ENCODE measurements at regions not wholly inside any gene's neighbourhood (a gene's known extent, or its start where the extent isn't known, plus 50 kb on each side); places are given as distances from the start of the nearest gene placed in this dataset.

- Histone ChIP-seq H3K4me1 (replicated peaks in 1 of 4; ENCODE audit: control insufficient read depth in 3 of 4, insufficient read depth in 4 of 4, low read length in 3 of 4) (no peaks in the 10 kb centered on the region), H3K14ac (ENCODE audit: insufficient read length) (no peak overlapping the region), H3K79me2 (ENCODE audit: control insufficient read depth in 1 of 2, insufficient read depth in 2 of 2, low read length in 2 of 2) (no peaks in the 10 kb centered on the region), H3K23ac (ENCODE audit: insufficient read length) (no peak overlapping the region), H3K18ac (ENCODE audit: extremely low read depth, low read length) (no peak overlapping the region), H3K56ac (replicated peaks; ENCODE audit: insufficient read length, low read depth, low read length) (no peak overlapping the region), H3K36me3 (ENCODE audit: control insufficient read depth in 2 of 4, insufficient read depth in 4 of 4, low read length in 3 of 4) (no peaks in the 10 kb centered on the region), H3K27me3 (replicated peaks in 1 of 4; ENCODE audit: control insufficient read depth in 3 of 4, extremely low read depth in 1 of 4, insufficient read depth in 3 of 4, low read length in 3 of 4) (no peaks in the 10 kb centered on the region), H3K4me3 (ENCODE audit: extremely low read depth in 1 of 4, insufficient read depth in 2 of 4, low read depth in 3 of 4, low read length in 4 of 4) (no peak overlapping the region), H2AFZ (ENCODE audit: low read length) (no peak overlapping the region), H2AK5ac (ENCODE audit: low read depth, low read length) (no peak overlapping the region), H2BK15ac (ENCODE audit: low read length) (no peak overlapping the region), H3K79me1 (ENCODE audit: low read depth, low read length) (no peaks in the 10 kb centered on the region), H4K20me1 (replicated peaks in 1 of 2; ENCODE audit: control insufficient read depth in 1 of 2, insufficient read depth in 2 of 2, low read length in 2 of 2) (no peaks in the 10 kb centered on the region), H3K23me2 (ENCODE audit: low read depth, low read length) (no peaks in the 10 kb centered on the region), H4K5ac (ENCODE audit: insufficient read length, low read depth, low read length) (no peak overlapping the region), H4K8ac (ENCODE audit: extremely low read depth, insufficient read depth, low read length) (no peak overlapping the region), H2BK12ac (ENCODE audit: low read depth, low read length) (no peak overlapping the region), H3K4ac (replicated peaks; ENCODE audit: insufficient read length, low read depth, low read length) (no peak overlapping the region), H3K9ac (replicated peaks in 1 of 4; ENCODE audit: extremely low read depth in 1 of 4, low read depth in 3 of 4, low read length in 3 of 4) (no peak overlapping the region), H2BK5ac (ENCODE audit: low read depth, low read length) (no peak overlapping the region), H3K27ac (ENCODE audit: low read depth, low read length) (no peak overlapping the region), H2BK120ac (replicated peaks; ENCODE audit: low read depth, low read length) (no peak overlapping the region), H4K91ac (replicated peaks; ENCODE audit: insufficient read length, low read length) (no peak overlapping the region), H3K9me3 (ENCODE audit: insufficient read depth in 2 of 2, low read depth in 1 of 2, low read length in 1 of 2) (peaks cover 15 to 20% of the 10 kb centered on the region in 2 experiments), H2BK20ac (ENCODE audit: low read length) (no peak overlapping the region), H3K4me2 (ENCODE audit: insufficient read depth in 1 of 2, low read depth in 2 of 2, low read length in 2 of 2) (no peak overlapping the region)
- DNase-seq (ENCODE audit: low read depth in 1 of 2, low spot score in 2 of 2) (no peak), FAIRE-seq (no peak)
- CTCF ChIA-PET (ENCODE audit: partially characterized antibody): no interaction called here
- TF ChIP-seq BACH1 (IDR thresholded peaks at IDR 0.05; ENCODE audit: low read length) (no peak), KDM1A (IDR thresholded peaks at IDR 0.05; ENCODE audit: borderline replicate concordance, low read length) (no peak), MAFK (IDR thresholded peaks at IDR 0.05; ENCODE audit: low read depth, low read length) (no peak), TAF7 (optimal IDR thresholded peaks at IDR 0.05; ENCODE audit: borderline replicate concordance, low read depth, low read length) (no peak), RFX5 (IDR thresholded peaks at IDR 0.05; ENCODE audit: borderline replicate concordance, low read depth, low read length) (no peak), JUND (IDR thresholded peaks at IDR 0.05; ENCODE audit: low read length) (no peak), ASH2L (IDR thresholded peaks at IDR 0.05; ENCODE audit: low read length) (no peak), CREB1 (IDR thresholded peaks at IDR 0.05) (no peak), CHD2 (IDR thresholded peaks at IDR 0.05; ENCODE audit: low read length) (no peak), SP1 (IDR thresholded peaks at IDR 0.05; ENCODE audit: low read depth, low read length) (no peak), ZNF274 (IDR thresholded peaks at IDR 0.05; ENCODE audit: borderline replicate concordance, extremely low read depth, low read length) (no peak), SRF (IDR thresholded peaks at IDR 0.05; ENCODE audit: low read depth, low read length) (no peak), RAD21 (IDR thresholded peaks at IDR 0.05 in 1 of 2, conservative IDR thresholded peaks at IDR 0.05 in 1 of 2; ENCODE audit: low read depth in 2 of 2, low read length in 2 of 2) (no peak), NANOG (IDR thresholded peaks at IDR 0.05; ENCODE audit: insufficient read depth, low read depth, low read length, poor library complexity, severe bottlenecking) (no peak), RNF2 (IDR thresholded peaks at IDR 0.05; ENCODE audit: borderline replicate concordance, low read depth, low read length, missing control alignments, poor library complexity, severe bottlenecking) (no peak)
- POLR2A ChIA-PET (ENCODE audit: partially characterized antibody): no interaction called here
Measured at GRCh38 chr13:76123548-76123947, 487.4 kb downstream of the LMO7 start.

Data from H1 (cell line).